Prostate gland (tissue), 2 donors: ENCODE measurements at regions not wholly inside any gene's neighbourhood (a gene's known extent, or its start where the extent isn't known, plus 50 kb on each side); places are given as distances from the start of the nearest gene placed in this dataset.

Experiments
- POLR2A ChIP-seq: fragments of 450-650 bp; IDR thresholded peaks from one replicate; pipeline ENCODE4 v1.6.1; 2016; ENCODE audit warnings: antibody characterized with exemption, mild to moderate bottlenecking
- TF ChIP-seq, protein P1 (sequence below), 4 experiments: fragments of 200-600 bp in 2 of 4; fragments of 450-650 bp in 2 of 4; sonication (generic) in 2 of 4; IDR thresholded peaks; 1 replicate in 3 of 4; 2 replicates in 1 of 4; pipeline ENCODE4 v1.5.1; 2016 to 2019; ENCODE audit warnings: antibody characterized with exemption in 4 of 4, mild to moderate bottlenecking in 2 of 4, moderate library complexity in 2 of 4

- TF ChIP-seq POLR2A = no peak
- TF ChIP-seq, protein P1, sequence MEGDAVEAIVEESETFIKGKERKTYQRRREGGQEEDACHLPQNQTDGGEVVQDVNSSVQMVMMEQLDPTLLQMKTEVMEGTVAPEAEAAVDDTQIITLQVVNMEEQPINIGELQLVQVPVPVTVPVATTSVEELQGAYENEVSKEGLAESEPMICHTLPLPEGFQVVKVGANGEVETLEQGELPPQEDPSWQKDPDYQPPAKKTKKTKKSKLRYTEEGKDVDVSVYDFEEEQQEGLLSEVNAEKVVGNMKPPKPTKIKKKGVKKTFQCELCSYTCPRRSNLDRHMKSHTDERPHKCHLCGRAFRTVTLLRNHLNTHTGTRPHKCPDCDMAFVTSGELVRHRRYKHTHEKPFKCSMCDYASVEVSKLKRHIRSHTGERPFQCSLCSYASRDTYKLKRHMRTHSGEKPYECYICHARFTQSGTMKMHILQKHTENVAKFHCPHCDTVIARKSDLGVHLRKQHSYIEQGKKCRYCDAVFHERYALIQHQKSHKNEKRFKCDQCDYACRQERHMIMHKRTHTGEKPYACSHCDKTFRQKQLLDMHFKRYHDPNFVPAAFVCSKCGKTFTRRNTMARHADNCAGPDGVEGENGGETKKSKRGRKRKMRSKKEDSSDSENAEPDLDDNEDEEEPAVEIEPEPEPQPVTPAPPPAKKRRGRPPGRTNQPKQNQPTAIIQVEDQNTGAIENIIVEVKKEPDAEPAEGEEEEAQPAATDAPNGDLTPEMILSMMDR (IDR thresholded peaks at IDR 0.05) = no peak
Measured at GRCh38 chr12:118480235-118480634, 103.9 kb downstream of the SUDS3 start.
